Stimulated activated naive B cell treated with anti-CD40 and anti-IgM and Interleukin-4, amounts not matched to agents 10 μg/mL and 1 μg/mL and 100 μg/mL, for 72 hours (primary cell): ENCODE measurements at regions not wholly inside any gene's neighbourhood (a gene's known extent, or its start where the extent isn't known, plus 50 kb on each side); places are given as distances from the start of the nearest gene placed in this dataset.

Experiments
- ATAC-seq, 2 donors: fragments of 150-1000 bp; cut with Tn5 transposase; replicated peaks; 2 replicates each; pipeline ENCODE4 v1.10.0; 2021; ENCODE audit warnings: moderate library complexity in 1 of 2
- DNase-seq: peaks from one replicate; pipeline ENCODE4 v3.0.0; 2021
- H3K27ac Mint-ChIP-seq: one replicate; pipeline ENCODE4 v1.8.0; 2022; ENCODE audit warnings: mild to moderate bottlenecking, mixed read lengths
- H3K27me3 Mint-ChIP-seq, 2 donors: one replicate each; pipeline ENCODE4 v1.8.0; 2022; ENCODE audit warnings: mixed read lengths in 2 of 2
- H3K36me3 Mint-ChIP-seq, 2 donors: one replicate each; pipeline ENCODE4 v1.8.0; 2022; ENCODE audit warnings: mixed read lengths in 2 of 2, mild to moderate bottlenecking in 1 of 2
- H3K4me1 Mint-ChIP-seq, 2 donors: one replicate each; pipeline ENCODE4 v1.8.0; 2022; ENCODE audit warnings: mixed read lengths in 2 of 2, mild to moderate bottlenecking in 1 of 2
- H3K4me3 Mint-ChIP-seq, 2 donors: one replicate each; pipeline ENCODE4 v1.8.0; 2022; ENCODE audit warnings: mild to moderate bottlenecking in 2 of 2, mixed read lengths in 2 of 2, moderate library complexity in 1 of 2
- H3K9me3 Mint-ChIP-seq, 2 donors: one replicate each; pipeline ENCODE4 v1.8.0; 2022; ENCODE audit warnings: mixed read lengths in 2 of 2, mild to moderate bottlenecking in 1 of 2

DNA sequence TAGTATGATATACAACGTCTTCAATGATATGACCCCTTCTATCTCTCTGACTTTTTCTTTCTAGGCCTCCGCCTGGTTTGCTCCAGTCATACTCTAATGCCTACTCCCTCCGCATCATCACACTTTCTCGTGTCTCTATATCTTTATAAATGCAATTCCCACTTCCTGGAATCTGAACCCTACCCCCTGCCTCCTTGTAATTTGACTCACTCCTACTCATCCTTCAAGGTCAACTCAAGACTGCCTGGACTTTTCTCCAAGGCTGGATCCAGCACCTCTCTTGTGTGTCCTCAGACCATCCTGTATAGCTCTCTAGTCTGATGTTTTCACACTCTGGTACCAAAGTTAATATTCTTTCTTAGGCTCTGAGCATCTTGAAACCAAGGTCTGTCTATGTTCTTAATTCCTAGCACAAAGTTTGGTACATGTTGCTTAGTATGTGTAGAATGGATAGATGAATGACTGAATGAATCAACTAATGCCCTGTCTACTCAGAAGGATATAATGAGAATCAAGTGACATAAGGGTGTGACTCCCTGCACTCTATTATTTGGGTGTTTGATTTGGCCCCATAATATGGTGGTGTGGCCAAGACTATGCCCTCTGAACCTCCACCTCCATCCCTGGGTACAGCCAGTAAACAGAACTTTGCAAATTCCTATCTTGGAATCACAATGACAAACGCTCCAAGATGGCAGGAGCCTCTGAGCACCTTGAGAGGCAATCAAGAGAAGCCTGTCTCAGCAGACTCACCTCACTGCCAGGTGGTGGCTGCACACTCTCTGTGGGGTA, 74.3 kb upstream of the SERP2 start:
- no peak for ATAC-seq
- Mint-ChIP-seq H3K9me3 (peaks cover 0 to 4% of the 10 kb centered on the region in 2 donors), H3K4me1 (peaks cover 7% of the 10 kb centered on the region in 2 donors), H3K27me3 (peaks cover 14 to 25% of the 10 kb centered on the region in 2 donors), H3K4me3 (no peak overlapping the region), H3K36me3 (no peaks in the 10 kb centered on the region), H3K27ac (no peak overlapping the region)
- no peak for DNase-seq

DNA sequence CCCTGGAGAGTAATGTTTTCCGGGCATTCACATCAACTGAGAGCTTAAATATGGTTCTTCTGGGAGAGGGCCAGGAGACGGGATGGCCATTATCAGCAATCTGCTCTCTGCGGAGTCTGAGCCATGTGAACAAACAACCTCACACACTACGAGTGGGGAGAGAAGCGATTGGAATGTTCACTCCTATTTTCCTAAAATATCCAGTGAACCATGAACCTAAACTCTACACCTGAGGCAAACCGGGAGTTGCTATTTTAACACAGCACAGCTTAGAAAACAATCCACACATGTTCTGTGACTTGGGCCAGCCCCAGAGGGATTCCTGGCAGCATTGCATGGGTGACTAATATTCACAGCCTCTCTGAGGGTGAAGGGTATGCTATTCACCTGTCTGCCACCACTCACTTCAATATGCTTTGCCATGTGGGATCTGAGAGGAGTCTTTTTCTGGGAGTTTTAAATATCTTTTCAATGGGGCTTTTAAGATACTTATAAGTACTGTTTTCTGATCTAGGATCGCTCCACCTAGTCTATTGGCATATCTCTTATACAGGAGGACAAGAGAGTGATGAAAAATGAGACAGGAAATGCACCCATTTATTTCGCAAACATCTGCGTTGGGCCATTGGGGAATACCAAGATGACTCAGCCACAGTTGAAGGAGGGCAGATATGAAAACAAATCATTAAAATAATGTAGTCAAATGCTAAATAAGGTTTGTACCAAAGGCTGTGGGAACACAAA, 72.6 kb upstream of the SERP2 start:
- peaks cover 7% of the 10 kb centered on the region in 2 donors for H3K4me1 Mint-ChIP-seq
- H3K27ac Mint-ChIP-seq, result no peak overlapping the region
- peak; percentile 69 to 79 for ATAC-seq
- H3K4me3 Mint-ChIP-seq, result no peak overlapping the region
- DNase-seq, result no peak
- H3K36me3 Mint-ChIP-seq, result no peaks in the 10 kb centered on the region
- peaks cover 0 to 4% of the 10 kb centered on the region in 2 donors for H3K9me3 Mint-ChIP-seq
- peaks cover 19 to 21% of the 10 kb centered on the region in 2 donors for H3K27me3 Mint-ChIP-seq

DNA sequence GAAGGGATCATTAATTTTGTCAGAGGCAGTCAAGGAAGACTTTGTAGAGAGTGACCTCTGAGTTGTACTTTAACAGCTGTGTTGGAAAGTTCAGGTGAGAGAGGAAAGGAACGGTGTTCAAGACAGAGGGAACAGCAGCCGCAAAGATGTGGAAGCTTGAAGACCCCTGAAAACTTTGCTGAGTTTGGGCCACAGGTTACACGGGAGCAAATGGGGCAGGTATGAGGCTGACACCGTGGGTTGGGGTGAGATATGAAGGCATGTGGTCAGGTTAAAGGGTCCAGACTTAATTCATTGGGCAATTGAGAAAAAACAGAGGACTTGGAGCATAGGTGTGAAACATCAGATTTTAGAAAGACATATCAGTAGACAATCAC, 72.0 kb upstream of the SERP2 start:
- DNase-seq (no peak), ATAC-seq (no peak)
- Mint-ChIP-seq H3K4me3 (no peak overlapping the region), H3K36me3 (no peaks in the 10 kb centered on the region), H3K9me3 (peaks cover 0 to 4% of the 10 kb centered on the region in 2 donors), H3K4me1 (peaks cover 7% of the 10 kb centered on the region in 2 donors), H3K27me3 (peaks cover 20 to 21% of the 10 kb centered on the region in 2 donors), H3K27ac (no peak overlapping the region)

DNA sequence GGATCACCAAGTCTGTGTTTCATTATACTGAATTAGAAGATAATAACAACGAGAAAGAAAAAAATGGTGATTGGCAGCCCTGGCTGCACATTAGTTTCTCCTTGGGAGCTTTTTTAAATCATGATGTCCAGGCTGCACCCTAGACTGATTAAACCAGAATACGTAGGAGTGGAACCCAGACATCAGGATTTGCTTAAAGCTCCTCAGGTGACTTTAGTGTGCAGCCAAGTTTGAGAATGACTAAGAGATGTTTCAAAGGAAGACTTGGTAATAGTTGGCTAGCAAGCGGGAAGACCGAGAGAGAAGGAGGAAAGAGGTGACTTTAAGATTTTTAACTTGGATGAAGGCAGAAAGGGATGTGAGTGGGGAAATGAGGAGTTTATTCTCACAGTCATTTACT, 71.4 kb upstream of the SERP2 start:
- Mint-ChIP-seq H3K27me3 (peaks cover 24 to 27% of the 10 kb centered on the region in 2 donors), H3K27ac (no peak overlapping the region)

DNA sequence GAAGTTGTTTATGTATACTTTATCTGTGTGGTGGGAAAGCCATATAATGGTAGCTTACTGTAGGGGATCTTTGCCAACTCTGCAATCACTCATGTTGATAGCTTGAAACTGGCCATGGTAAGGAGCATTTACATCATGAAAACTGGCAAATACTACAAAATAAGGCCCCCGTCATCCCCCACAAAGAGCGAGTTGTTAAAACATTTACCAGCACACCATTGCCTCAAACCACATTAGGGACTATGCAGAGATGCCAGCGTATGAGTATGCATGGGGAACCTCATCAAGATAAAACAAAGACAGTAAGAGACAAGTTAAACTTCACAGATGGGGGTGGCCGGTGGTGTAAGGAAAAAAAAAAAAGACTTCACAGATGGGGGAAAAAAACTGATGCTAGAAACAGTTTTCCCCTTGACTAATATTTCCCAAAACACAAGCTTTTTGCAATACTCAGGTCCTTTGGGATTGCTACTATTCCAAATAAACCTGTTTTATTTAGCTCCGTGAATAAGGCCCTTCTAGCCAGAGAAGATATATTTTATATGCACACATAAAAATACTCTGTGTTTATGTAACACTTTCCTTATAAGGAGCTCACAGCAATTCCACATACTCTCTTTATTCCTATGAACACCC, 70.6 kb upstream of the SERP2 start:
- H3K36me3 Mint-ChIP-seq, result no peaks in the 10 kb centered on the region
- no peak overlapping the region for H3K27ac Mint-ChIP-seq
- no peak for DNase-seq
- H3K4me1 Mint-ChIP-seq, result peaks cover 7% of the 10 kb centered on the region in 2 donors
- no peak overlapping the region for H3K4me3 Mint-ChIP-seq
- ATAC-seq, result no peak
- H3K27me3 Mint-ChIP-seq, result peaks cover 24 to 28% of the 10 kb centered on the region in 2 donors
- H3K9me3 Mint-ChIP-seq, result peaks cover 0 to 4% of the 10 kb centered on the region in 2 donors

More for the DNA sequence above, 71.4 kb upstream of the SERP2 start:
- DNase-seq, result no peak
- Mint-ChIP-seq H3K9me3 (peaks cover 0 to 4% of the 10 kb centered on the region in 2 donors), H3K4me1 (peaks cover 7% of the 10 kb centered on the region in 2 donors), H3K36me3 (no peaks in the 10 kb centered on the region), H3K4me3 (no peak overlapping the region)
- ATAC-seq, result no peak

DNA sequence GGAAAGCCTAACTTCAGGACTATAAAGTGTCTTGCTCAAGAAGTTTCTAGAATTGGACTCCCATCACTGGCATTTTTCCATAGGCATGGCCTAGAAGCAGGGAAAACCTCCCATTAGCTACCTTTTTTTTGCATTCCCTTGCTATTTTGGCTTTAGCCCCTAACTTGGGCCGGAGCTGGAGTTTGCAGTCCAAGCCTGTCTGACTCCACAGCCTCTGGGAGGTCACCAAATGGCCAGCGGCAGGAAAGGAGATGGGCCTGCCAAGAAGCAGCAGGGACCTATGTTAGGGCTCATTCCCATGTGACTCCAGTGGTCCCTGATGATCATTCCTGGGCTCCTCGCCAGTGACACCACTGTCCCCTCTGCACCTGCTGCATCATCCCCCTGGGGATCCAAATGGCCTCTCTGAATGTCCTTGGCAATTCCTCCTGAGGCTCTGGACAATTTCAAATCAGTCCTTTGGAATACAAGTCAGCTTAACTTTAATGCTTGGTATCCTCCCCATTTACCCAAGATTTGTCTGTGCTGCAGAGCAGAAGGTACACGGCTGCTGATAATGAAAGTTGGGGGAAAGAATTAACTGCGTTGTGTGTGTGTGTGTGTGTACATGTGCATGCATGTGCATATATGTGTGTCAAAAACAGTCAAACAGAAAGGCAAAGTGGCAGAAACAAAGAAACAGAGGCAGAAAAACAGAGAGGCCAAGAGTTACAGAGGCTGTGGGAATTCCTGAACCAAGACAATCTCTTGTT, 69.8 kb upstream of the SERP2 start:
- ATAC-seq (no peak), DNase-seq (no peak)
- no peak overlapping the region for H3K27ac Mint-ChIP-seq
- peaks cover 28 to 29% of the 10 kb centered on the region in 2 donors for H3K27me3 Mint-ChIP-seq
- H3K4me3 Mint-ChIP-seq, result no peak overlapping the region
- H3K9me3 Mint-ChIP-seq, result peaks cover 0 to 4% of the 10 kb centered on the region in 2 donors
- H3K36me3 Mint-ChIP-seq, result no peaks in the 10 kb centered on the region
- peaks cover 7% of the 10 kb centered on the region in 2 donors for H3K4me1 Mint-ChIP-seq

DNA sequence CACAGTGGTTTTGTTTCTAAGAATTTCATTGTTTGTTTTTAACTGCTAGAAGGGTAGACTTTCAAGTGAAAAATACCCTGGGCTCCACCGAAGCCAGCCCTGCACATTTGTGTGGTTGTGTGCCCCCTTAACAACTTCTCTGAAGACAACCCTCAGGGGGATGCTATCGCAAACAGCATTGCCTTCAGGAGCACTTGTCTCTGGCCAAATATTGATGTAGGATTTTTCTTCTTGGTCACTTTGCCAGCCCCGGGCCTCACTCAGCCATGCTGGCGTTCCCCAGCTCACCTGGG, 69.2 kb upstream of the SERP2 start:
- H3K27me3 Mint-ChIP-seq, result peaks cover 25 to 28% of the 10 kb centered on the region in 2 donors

DNA sequence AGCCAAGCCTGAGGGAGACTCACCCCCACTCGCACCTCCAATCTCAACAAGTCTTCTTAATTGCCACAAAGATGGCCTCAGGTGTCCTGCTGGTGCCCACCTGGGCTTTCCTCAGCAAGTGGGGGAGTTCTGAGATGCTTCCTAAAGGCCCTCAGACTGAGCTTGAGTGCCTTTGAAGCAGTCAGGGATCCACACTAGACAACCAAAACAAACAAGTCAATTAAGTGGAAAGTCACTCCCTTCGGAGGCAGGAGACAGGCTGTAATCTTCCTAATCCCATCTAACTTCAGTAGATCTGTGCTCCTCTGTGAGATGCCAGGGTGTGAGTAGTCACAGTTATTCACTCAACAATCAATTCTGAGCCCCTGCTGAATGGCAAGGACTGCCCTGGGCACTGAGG, 68.3 kb upstream of the SERP2 start:
- peaks cover 0 to 4% of the 10 kb centered on the region in 2 donors for H3K9me3 Mint-ChIP-seq
- DNase-seq (no peak), ATAC-seq (no peak)
- no peak overlapping the region for H3K27ac Mint-ChIP-seq
- H3K36me3 Mint-ChIP-seq, result no peaks in the 10 kb centered on the region
- H3K27me3 Mint-ChIP-seq, result peaks cover 19 to 24% of the 10 kb centered on the region in 2 donors
- peaks cover 7% of the 10 kb centered on the region in 2 donors for H3K4me1 Mint-ChIP-seq
- no peak overlapping the region for H3K4me3 Mint-ChIP-seq

More for the DNA sequence above, 69.2 kb upstream of the SERP2 start:
- DNase-seq, result no peak
- H3K4me3 Mint-ChIP-seq, result no peak overlapping the region
- ATAC-seq, result no peak
- peaks cover 7% of the 10 kb centered on the region in 2 donors for H3K4me1 Mint-ChIP-seq
- H3K27ac Mint-ChIP-seq, result no peak overlapping the region
- H3K9me3 Mint-ChIP-seq, result peaks cover 0 to 4% of the 10 kb centered on the region in 2 donors
- no peaks in the 10 kb centered on the region for H3K36me3 Mint-ChIP-seq

DNA sequence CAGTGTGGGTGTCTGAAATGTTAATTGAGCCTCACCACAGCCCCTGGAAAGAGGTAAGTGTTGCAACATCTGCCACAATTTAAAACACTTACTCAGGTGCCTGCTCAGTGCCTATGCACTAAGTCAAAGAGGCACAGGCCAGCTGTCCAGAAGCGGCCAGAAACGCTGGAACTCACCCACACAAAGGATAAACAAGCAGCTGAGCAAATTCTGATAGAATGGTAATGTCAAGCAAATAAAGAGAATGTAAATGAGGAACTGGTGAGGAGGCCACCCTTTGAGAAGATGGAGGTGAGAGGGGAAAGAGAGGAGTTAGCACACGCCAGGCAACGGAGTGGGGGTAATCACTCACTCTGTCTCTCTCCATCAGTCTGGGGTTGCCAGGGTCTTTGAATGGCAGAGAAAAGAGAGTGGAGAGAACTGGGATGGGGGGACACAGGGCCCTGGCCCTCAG, 67.7 kb upstream of the SERP2 start:
- H3K27me3 Mint-ChIP-seq, result peaks cover 17 to 20% of the 10 kb centered on the region in 2 donors
- DNase-seq (no peak), ATAC-seq (no peak)
- peaks cover 7% of the 10 kb centered on the region in 2 donors for H3K4me1 Mint-ChIP-seq
- H3K36me3 Mint-ChIP-seq, result no peaks in the 10 kb centered on the region
- no peak overlapping the region for H3K4me3 Mint-ChIP-seq
- no peak overlapping the region for H3K27ac Mint-ChIP-seq
- peaks cover 0 to 4% of the 10 kb centered on the region in 2 donors for H3K9me3 Mint-ChIP-seq

DNA sequence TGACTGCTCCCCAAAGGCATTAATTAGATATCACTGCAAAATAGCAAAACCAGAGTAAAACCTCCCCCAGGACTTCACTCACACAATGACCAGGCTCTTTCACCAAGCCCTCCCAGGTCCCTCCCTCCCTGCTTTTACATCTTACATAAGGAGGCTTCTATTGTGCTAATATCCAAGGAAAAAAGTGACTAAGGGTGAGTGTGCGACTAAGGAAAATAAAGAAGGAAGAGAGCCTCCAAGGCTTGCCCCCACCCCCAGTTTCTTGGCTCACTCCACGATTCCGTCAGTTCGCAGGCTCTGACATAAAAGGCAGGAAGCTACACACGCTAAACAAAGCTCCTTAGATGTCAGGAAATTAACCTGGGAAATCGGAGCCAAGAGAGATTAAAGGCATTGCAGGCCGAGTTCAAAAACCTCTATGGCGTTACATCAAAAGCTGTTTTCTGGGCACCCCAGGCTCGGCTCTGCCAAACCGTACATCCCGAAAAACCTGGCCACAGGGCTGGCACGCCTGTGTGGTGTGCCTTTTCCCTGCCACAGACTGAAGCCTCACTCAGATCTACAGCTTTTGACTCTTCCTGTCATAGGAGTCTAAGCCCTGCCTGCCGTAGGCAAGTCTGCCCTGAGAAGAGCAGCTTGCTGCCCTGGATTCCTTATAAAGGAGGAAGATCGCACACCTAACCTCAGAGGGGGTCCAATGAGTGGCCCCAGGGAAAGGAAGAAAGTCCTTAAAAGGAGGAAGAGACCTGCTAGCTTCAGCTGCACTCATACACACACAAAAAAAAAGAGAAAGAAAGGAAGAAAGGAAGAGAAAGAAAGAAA, 67.0 kb upstream of the SERP2 start:
- H3K9me3 Mint-ChIP-seq, result peaks cover 0 to 1% of the 10 kb centered on the region in 2 donors
- no peak for ATAC-seq
- no peak overlapping the region for H3K4me3 Mint-ChIP-seq
- no peak for DNase-seq
- H3K4me1 Mint-ChIP-seq, result peaks cover 2 to 3% of the 10 kb centered on the region in 2 donors
- no peak overlapping the region for H3K27ac Mint-ChIP-seq
- H3K36me3 Mint-ChIP-seq, result no peaks in the 10 kb centered on the region
- H3K27me3 Mint-ChIP-seq, result peaks cover 14 to 16% of the 10 kb centered on the region in 2 donors

DNA sequence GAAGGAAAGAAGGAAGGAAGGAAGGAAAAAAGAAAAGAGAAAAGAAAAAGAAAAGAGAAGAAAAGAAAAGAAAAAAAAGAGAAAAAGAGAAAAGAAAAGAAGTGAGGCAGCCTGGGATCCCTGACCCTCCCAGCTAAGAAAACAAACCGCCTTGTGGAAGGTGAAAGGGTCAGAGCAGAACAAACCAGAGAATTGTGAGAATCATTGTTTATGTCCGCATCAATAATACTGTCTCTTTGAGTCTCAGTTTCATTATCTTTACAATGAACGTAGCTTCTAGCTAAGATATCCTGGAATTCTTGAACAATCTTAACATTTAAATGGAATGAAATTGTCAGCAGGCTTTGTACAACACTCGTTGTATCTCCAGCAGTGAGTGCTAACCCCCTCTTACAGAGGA, 66.4 kb upstream of the SERP2 start:
- no peaks in the 10 kb centered on the region for H3K9me3 Mint-ChIP-seq
- no peak overlapping the region for H3K4me3 Mint-ChIP-seq
- no peak for DNase-seq
- peaks cover 10 to 14% of the 10 kb centered on the region in 2 donors for H3K27me3 Mint-ChIP-seq
- no peaks in the 10 kb centered on the region for H3K36me3 Mint-ChIP-seq
- no peak for ATAC-seq
- no peak overlapping the region for H3K27ac Mint-ChIP-seq
- H3K4me1 Mint-ChIP-seq, result peaks cover 0 to 1% of the 10 kb centered on the region in 2 donors

DNA sequence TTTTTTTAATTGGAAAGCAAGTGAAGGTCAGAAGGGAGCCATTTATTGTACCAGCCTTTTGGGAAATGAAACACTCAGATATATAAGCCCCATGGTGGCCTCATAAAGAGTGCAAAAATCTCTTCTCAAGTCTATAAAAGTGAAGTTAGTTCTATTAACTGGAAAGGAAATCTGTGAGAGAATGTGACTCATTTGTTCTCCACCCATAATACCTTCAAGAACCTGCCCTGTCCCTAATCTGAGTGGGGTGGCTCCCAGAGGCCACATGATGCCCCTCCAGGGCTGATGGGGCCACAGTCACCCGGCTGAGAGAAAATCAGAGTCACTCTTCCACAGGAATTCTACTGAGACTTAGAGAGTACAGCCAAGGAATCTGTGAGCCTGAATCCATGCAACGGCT, 65.8 kb upstream of the SERP2 start:
- no peak for ATAC-seq
- DNase-seq, result no peak
- Mint-ChIP-seq H3K9me3 (no peaks in the 10 kb centered on the region), H3K36me3 (no peaks in the 10 kb centered on the region), H3K27ac (no peak overlapping the region), H3K4me3 (no peak overlapping the region), H3K4me1 (no peaks in the 10 kb centered on the region), H3K27me3 (peaks cover 8 to 14% of the 10 kb centered on the region in 2 donors)

DNA sequence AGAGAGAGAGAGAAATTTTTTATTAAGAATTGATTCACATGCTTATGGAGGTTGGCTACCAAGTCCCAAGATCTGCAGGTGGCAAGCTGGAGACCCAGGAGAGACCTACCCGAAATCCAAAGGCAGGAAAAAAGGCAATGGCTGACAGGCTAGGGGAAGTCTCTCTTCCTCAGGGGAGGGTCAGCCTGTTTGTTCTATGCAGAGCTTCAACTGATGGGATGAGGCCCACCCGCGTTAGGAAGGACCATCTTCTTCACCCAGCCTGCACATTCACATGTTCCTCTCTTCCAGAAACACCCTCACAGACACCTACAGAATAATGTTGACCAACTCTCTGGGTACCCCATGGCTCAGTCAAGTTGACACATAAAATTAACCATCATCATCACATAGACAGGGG, 65.3 kb upstream of the SERP2 start:
- ATAC-seq (no peak), DNase-seq (no peak)
- Mint-ChIP-seq H3K4me3 (no peak overlapping the region), H3K27me3 (peaks cover 10 to 17% of the 10 kb centered on the region in 2 donors), H3K9me3 (no peaks in the 10 kb centered on the region), H3K36me3 (no peaks in the 10 kb centered on the region), H3K4me1 (peaks cover 2% of the 10 kb centered on the region in 2 donors), H3K27ac (no peak overlapping the region)
